ENCODE measurements at regions not wholly inside any gene's neighbourhood (a gene's known extent, or its start where the extent isn't known, plus 50 kb on each side); places are given as distances from the start of the nearest gene placed in this dataset.

DNA sequence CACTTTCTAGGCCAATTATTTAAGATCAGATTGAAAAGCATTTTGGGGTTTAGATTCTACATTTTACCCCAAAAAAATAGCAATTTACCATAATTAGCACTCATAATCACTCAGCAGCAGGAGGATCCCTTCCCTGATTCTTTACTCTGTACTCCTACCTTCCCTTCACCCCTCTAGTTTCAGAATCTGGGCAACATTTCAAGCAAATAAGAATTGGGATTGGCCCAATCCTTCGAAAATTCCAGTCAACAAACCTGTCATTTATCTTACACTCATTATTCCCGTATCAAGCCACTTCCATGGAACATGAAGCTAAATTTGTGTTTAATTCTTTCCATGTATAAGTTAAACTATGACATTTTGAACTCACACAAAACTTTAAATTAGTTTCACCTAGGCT lies 349.1 kb upstream of the USP15 start:
- TF ChIP-seq, protein P1, sequence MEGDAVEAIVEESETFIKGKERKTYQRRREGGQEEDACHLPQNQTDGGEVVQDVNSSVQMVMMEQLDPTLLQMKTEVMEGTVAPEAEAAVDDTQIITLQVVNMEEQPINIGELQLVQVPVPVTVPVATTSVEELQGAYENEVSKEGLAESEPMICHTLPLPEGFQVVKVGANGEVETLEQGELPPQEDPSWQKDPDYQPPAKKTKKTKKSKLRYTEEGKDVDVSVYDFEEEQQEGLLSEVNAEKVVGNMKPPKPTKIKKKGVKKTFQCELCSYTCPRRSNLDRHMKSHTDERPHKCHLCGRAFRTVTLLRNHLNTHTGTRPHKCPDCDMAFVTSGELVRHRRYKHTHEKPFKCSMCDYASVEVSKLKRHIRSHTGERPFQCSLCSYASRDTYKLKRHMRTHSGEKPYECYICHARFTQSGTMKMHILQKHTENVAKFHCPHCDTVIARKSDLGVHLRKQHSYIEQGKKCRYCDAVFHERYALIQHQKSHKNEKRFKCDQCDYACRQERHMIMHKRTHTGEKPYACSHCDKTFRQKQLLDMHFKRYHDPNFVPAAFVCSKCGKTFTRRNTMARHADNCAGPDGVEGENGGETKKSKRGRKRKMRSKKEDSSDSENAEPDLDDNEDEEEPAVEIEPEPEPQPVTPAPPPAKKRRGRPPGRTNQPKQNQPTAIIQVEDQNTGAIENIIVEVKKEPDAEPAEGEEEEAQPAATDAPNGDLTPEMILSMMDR (IDR thresholded peaks at IDR 0.05): no peak
- no peak for TF ChIP-seq ZFX (IDR thresholded peaks at IDR 0.05; ENCODE audit: borderline replicate concordance)

Data from 22Rv1 (cell line).